WTC11 (cell line): ENCODE measurements at regions not wholly inside any gene's neighbourhood (a gene's known extent, or its start where the extent isn't known, plus 50 kb on each side); places are given as distances from the start of the nearest gene placed in this dataset.

Source experiments
- GTF2I ChIP-seq: fragments of 250-450 bp; sonication (Bioruptor Pico); conservative IDR thresholded peaks from 2 replicates; pipeline ENCODE4 v1.4.0; 2021; ENCODE audit warnings: mild to moderate bottlenecking
- SP1 ChIP-seq: sonication (generic); formaldehyde crosslinking; conservative IDR thresholded peaks from 2 replicates; pipeline ENCODE4 v1.8.1; 2022; ENCODE audit warnings: missing genetic modification reagents
- TEAD4 ChIP-seq: sonication (generic); formaldehyde crosslinking; IDR thresholded peaks from 2 replicates; pipeline ENCODE4 v1.8.0; 2022; ENCODE audit warnings: mild to moderate bottlenecking, missing genetic modification reagents
- ZNF138 ChIP-seq: sonication (generic); formaldehyde crosslinking; conservative IDR thresholded peaks from 2 replicates; pipeline ENCODE4 v1.8.1; 2022; ENCODE audit warnings: mild to moderate bottlenecking, moderate library complexity, missing genetic modification reagents
- ZNF317 ChIP-seq: sonication (generic); formaldehyde crosslinking; IDR thresholded peaks from 2 replicates; pipeline ENCODE4 v1.8.1; 2023; ENCODE audit warnings: low read depth, mild to moderate bottlenecking, moderate library complexity, missing genetic modification reagents, borderline replicate concordance
- TF ChIP-seq, protein P1 (sequence below): fragments of 200-600 bp; IDR thresholded peaks from 2 replicates; pipeline ENCODE4 v1.8.0; 2022; ENCODE audit warnings: antibody characterized with exemption
- TF ChIP-seq, protein P2 (sequence below): sonication (generic); formaldehyde crosslinking; IDR thresholded peaks from 2 replicates; pipeline ENCODE4 v1.8.1; 2022; ENCODE audit warnings: low read depth, missing genetic modification reagents, borderline replicate concordance
- TF ChIP-seq, protein P3 (sequence below): sonication (generic); formaldehyde crosslinking; IDR thresholded peaks from 2 replicates; pipeline ENCODE4 v1.8.0; 2022; ENCODE audit warnings: mild to moderate bottlenecking, missing genetic modification reagents

DNA sequence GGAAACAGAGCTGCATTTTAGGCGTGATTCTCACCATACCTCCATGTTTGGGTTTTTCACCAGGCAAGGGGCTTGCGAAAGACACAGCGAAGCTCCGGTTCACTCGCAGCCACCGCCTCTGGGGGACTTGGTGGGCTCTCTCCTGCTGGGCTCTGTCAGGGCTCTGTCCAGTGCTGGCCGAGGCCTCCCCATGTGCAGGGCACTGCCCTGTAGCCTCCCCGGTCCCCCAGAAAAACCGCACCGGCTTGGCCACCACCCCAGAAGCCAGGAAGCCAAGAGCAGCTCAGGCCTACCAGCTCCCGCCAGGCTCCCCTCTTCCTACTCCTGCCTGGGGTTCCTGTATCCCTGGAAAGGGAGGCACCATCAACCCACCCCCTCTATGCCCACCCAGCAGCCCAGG lies 151.5 kb downstream of the CTTN start:
- TF ChIP-seq GTF2I (CRISPR knock-in tag) (no peak), ZNF317 (CRISPR knock-in tag) (no peak), SP1 (CRISPR knock-in tag) (no peak), TEAD4 (CRISPR knock-in tag) (no peak), ZNF138 (CRISPR knock-in tag) (no peak)
- TF ChIP-seq, protein P1, sequence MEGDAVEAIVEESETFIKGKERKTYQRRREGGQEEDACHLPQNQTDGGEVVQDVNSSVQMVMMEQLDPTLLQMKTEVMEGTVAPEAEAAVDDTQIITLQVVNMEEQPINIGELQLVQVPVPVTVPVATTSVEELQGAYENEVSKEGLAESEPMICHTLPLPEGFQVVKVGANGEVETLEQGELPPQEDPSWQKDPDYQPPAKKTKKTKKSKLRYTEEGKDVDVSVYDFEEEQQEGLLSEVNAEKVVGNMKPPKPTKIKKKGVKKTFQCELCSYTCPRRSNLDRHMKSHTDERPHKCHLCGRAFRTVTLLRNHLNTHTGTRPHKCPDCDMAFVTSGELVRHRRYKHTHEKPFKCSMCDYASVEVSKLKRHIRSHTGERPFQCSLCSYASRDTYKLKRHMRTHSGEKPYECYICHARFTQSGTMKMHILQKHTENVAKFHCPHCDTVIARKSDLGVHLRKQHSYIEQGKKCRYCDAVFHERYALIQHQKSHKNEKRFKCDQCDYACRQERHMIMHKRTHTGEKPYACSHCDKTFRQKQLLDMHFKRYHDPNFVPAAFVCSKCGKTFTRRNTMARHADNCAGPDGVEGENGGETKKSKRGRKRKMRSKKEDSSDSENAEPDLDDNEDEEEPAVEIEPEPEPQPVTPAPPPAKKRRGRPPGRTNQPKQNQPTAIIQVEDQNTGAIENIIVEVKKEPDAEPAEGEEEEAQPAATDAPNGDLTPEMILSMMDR = no peak
- TF ChIP-seq, protein P2, sequence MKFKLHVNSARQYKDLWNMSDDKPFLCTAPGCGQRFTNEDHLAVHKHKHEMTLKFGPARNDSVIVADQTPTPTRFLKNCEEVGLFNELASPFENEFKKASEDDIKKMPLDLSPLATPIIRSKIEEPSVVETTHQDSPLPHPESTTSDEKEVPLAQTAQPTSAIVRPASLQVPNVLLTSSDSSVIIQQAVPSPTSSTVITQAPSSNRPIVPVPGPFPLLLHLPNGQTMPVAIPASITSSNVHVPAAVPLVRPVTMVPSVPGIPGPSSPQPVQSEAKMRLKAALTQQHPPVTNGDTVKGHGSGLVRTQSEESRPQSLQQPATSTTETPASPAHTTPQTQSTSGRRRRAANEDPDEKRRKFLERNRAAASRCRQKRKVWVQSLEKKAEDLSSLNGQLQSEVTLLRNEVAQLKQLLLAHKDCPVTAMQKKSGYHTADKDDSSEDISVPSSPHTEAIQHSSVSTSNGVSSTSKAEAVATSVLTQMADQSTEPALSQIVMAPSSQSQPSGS = no peak
- TF ChIP-seq, protein P3, sequence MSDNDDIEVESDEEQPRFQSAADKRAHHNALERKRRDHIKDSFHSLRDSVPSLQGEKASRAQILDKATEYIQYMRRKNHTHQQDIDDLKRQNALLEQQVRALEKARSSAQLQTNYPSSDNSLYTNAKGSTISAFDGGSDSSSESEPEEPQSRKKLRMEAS = no peak
